ENCODE measurements at regions not wholly inside any gene's neighbourhood (a gene's known extent, or its start where the extent isn't known, plus 50 kb on each side); places are given as distances from the start of the nearest gene placed in this dataset.

DNA sequence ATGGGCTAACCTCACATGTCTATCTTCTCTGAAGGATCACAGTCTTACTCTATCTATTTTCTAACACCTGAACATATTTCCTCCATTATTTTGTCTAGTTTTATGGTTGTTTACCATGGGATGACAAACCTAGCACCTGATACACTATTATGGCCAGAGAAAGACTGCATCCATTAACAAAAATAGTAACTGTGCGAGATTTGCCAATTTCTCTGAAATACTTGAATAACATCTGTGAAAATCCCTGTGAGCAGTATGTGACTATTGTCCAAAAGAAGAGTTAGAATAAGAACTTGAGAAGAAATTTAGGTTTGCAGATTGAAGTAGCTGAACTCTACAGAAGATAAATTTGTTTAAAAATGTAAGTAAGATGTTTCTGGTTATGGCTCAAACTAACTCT lies 142.0 kb upstream of the CDH11 start:
- Mint-ChIP-seq H3K4me3 (no peak overlapping the region), H3K27me3 (ENCODE audit: insufficient read depth) (no peaks in the 10 kb centered on the region), H3K4me1 (ENCODE audit: low read depth) (peaks cover 21% of the 10 kb centered on the region), H3K36me3 (ENCODE audit: low read depth) (no peaks in the 10 kb centered on the region), H3K27ac (no peak overlapping the region), H3K9me3 (no peaks in the 10 kb centered on the region)
- DNase-seq: no peak
- TF ChIP-seq, protein P1, sequence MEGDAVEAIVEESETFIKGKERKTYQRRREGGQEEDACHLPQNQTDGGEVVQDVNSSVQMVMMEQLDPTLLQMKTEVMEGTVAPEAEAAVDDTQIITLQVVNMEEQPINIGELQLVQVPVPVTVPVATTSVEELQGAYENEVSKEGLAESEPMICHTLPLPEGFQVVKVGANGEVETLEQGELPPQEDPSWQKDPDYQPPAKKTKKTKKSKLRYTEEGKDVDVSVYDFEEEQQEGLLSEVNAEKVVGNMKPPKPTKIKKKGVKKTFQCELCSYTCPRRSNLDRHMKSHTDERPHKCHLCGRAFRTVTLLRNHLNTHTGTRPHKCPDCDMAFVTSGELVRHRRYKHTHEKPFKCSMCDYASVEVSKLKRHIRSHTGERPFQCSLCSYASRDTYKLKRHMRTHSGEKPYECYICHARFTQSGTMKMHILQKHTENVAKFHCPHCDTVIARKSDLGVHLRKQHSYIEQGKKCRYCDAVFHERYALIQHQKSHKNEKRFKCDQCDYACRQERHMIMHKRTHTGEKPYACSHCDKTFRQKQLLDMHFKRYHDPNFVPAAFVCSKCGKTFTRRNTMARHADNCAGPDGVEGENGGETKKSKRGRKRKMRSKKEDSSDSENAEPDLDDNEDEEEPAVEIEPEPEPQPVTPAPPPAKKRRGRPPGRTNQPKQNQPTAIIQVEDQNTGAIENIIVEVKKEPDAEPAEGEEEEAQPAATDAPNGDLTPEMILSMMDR (IDR thresholded peaks at IDR 0.05): no peak

GRCh38 chr16:65260746-65261145 lies 138.9 kb upstream of the CDH11 start:
- Mint-ChIP-seq H3K27ac (no peak overlapping the region), H3K4me3 (no peak overlapping the region)
- TF ChIP-seq, protein P1 (IDR thresholded peaks at IDR 0.05): no peak

DNA sequence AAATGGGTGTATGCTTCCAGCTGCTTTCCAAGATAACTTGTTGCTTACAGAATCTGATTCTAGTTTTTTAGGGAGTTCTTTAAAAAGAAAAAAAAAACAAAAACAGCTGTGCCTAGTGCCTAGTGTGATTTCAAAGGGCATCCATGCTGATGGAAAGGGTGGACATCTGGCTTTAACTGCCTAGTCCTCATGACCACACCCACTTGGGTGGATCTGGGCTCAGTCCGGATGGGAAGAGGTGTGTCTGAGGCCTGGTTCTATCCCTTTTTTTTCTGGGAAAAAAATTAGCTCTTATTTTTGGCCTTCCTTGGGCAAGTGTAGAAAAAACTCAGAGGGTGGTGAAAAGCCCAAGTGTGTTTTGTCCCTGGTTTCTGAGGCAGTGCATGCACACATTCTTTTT lies 132.3 kb upstream of the CDH11 start:
- no peak for DNase-seq
- no peak overlapping the region for H3K4me3 Mint-ChIP-seq
- no peaks in the 10 kb centered on the region for H3K27me3 Mint-ChIP-seq (ENCODE audit: insufficient read depth)
- H3K9me3 Mint-ChIP-seq: no peaks in the 10 kb centered on the region
- H3K27ac Mint-ChIP-seq: no peak overlapping the region
- TF ChIP-seq, protein P1 (IDR thresholded peaks at IDR 0.05): no peak
- H3K4me1 Mint-ChIP-seq (ENCODE audit: low read depth): no peaks in the 10 kb centered on the region
- H3K36me3 Mint-ChIP-seq (ENCODE audit: low read depth): no peaks in the 10 kb centered on the region

More at GRCh38 chr16:65260746-65261145, 138.9 kb upstream of the CDH11 start:
- Mint-ChIP-seq H3K36me3 (ENCODE audit: low read depth) (no peaks in the 10 kb centered on the region), H3K9me3 (no peaks in the 10 kb centered on the region), H3K4me1 (ENCODE audit: low read depth) (peaks cover under 1% of the 10 kb centered on the region; the same call in 1 of the 2 replicates), H3K27me3 (ENCODE audit: insufficient read depth) (no peaks in the 10 kb centered on the region)
- no peak for DNase-seq

DNA sequence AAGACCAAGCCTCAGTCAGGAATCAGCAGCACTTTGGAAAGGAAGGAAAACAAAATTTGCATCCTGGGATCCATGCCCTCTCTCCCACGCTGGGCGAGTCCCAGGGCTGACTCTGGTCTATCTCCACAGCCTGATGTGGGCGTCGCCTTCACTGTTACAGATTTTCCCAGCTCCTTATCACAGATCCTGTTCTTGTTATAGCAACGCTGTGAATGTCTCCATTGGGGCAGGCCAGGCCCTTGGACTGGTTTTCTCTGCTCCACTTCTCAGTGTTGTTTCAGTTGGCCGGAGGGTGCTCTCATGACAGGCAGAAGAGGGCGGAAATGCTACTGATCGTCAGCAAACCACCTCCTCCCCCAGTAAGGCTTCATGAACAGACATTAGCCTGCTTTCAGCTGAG lies 127.9 kb upstream of the CDH11 start:
- DNase-seq: no peak
- H3K9me3 Mint-ChIP-seq: no peaks in the 10 kb centered on the region
- H3K4me3 Mint-ChIP-seq: no peak overlapping the region
- H3K27ac Mint-ChIP-seq: no peak overlapping the region
- H3K27me3 Mint-ChIP-seq (ENCODE audit: insufficient read depth): no peaks in the 10 kb centered on the region
- H3K4me1 Mint-ChIP-seq (ENCODE audit: low read depth): no peaks in the 10 kb centered on the region
- TF ChIP-seq, protein P1 (IDR thresholded peaks at IDR 0.05): no peak
- peaks cover 3% of the 10 kb centered on the region; the same call in 1 of the 2 replicates for H3K36me3 Mint-ChIP-seq (ENCODE audit: low read depth)

DNA sequence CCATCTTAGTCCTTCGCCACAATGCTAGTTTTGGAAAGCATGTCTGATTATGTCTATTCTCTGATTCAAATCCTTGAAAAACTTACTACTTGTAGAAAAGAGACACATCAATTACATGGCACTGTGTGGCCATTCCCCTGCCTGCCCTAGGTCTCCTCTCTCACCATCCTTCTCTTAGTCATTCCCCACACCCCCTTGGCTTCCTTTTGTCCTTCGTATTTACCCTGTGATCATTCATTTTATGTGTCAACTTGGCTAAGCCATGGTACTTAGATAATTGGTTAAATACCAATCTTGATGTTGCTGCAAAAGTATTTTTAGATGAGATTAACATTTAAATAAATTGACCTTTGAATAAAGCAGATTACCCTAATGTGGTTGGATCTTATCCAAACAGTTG lies 122.9 kb upstream of the CDH11 start:
- no peak overlapping the region for H3K4me3 Mint-ChIP-seq
- no peak overlapping the region for H3K27ac Mint-ChIP-seq
- no peaks in the 10 kb centered on the region for H3K27me3 Mint-ChIP-seq (ENCODE audit: insufficient read depth)
- H3K4me1 Mint-ChIP-seq (ENCODE audit: low read depth): no peaks in the 10 kb centered on the region
- DNase-seq: no peak
- H3K36me3 Mint-ChIP-seq (ENCODE audit: low read depth): peaks cover 3% of the 10 kb centered on the region; the same call in 1 of the 2 replicates
- no peaks in the 10 kb centered on the region for H3K9me3 Mint-ChIP-seq
- TF ChIP-seq, protein P1 (IDR thresholded peaks at IDR 0.05): no peak
